Pulmonary artery endothelial cell (primary cell): ENCODE measurements at regions not wholly inside any gene's neighbourhood (a gene's known extent, or its start where the extent isn't known, plus 50 kb on each side); places are given as distances from the start of the nearest gene placed in this dataset.
A peak's percentile ranks its signal among the peaks of the same experiment; 100 is the strongest.

ENCODE experiments used
- DNase-seq: peaks from one replicate; pipeline ENCODE4 v3.0.0-alpha.2; 2011; ENCODE audit warnings: low read depth, low spot score

DNA sequence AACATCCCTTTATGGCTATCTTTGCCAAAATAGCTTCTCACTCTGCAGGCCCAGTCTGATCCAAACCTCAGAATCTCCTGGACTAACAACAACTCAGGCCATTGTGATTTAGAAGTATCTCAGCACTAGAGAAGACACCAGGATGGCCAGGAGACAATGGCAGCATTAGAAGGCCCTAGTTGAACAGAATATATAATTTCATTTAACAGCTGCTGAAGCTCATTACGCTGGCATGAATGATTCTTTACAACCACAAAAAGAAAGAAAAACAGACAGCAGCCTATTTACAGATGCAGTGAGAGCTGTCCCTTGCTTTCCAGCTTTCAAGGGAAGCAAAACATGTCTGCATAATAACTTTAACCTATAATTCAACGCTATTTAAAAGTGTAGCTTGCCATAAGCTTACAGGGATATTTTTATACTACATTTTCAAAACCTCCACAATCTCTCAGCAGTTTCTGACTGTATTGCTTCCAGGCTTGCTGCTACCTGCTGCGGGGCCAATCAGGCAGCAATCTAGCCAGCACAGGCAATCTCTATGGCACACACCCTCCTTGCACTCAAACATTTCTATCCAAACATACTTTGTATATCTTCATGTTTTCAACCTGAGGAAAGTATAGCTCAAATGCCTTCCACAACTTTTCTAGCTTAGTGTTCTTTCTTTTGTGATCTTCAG, 107.3 kb downstream of the OGFRL1 start:
- no peak for DNase-seq

GRCh38 chr6:71396410-71396801, 107.8 kb downstream of the OGFRL1 start:
- no peak for DNase-seq

GRCh38 chr6:71399279-71399678, 110.7 kb downstream of the OGFRL1 start:
- DNase-seq: no peak

DNA sequence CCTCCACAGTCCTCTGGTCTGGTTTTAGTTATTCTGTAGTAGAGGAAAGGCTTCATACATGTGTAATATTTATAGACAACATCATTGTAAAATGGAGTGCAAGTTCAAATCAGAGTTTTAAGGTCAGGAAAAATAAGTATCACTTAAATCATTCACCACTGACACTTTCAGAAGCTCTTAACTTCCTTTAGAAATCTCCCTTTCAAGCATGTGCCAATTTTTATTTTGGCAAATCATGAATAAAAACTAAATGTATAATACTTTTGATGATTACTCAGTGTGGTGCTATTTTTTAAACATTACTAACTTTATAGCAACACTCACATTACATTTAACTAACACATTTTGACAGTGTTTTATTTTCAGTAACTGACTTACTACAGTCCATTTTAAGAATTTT, 112.2 kb downstream of the OGFRL1 start:
- no peak for DNase-seq

- no peak for DNase-seq
Observed at GRCh38 chr6:71402096-71402495, 113.5 kb downstream of the OGFRL1 start.

DNA sequence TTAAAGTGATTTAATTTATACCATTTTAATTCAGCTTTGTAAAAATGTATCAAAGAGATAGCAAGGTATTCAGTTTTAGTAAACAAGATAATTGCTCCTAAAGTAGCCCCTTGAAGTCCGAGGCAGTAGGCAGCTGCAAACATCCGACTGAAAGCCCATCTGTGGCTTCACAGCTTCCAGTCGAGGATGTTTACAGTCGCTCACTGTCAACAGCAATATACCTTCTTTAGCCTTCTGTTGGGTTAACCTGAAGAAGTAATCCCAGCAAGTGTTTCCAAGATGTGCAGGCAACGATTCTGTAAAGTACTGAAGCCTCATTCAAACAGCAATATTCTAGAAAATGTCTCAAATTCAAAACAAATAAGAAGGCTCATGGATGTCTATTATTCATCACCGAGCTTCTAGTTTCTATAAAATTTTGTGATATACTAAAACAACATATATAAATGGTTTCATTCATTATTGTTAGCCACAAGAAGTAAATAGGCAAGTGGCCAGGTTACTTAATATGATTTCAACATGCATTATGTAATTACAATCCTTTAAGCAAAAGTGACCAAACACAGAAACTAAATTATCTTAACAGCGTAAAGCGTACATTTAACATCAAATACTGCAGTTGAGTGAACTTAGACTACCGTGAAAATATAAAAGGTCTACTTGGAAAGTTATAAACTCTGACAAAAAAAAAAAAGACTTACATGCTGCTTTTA, 115.0 kb downstream of the OGFRL1 start:
- no peak for DNase-seq

- DNase-seq: peak; percentile 84
Observed at GRCh38 chr6:71404145-71404966, 115.7 kb downstream of the OGFRL1 start.

DNA sequence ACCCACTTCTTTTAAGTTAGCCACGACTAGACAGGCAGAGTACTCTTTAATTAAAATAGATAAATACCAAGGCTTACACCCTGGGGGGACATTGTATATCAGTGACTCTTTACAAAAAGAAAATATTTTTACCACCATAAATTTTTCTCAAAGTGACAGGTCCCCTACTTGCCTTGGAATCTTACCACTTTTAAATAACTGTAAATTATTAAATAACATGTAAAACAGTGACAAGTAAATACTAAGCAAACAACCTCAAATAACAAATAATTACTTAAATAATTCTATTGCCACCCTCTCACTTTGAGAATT, 116.3 kb downstream of the OGFRL1 start:
- DNase-seq: no peak

DNA sequence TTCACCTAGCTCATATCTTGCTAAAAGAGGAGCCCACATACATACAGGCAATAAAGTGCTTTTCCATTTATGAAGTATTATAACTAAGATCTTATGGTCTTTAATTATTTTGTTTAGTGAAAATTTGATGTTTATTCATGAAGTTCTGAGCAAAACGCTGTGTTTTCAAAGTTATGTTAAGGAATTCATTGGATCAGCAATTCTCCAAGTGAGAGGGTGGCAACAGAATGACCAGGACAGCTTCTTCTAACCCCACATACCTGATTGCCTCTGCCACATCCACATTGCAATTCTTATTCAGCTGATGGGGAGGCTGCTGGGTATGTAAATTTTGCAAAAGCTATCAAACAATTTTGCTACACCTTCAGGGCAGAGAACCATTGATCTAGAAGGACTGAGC, 116.8 kb downstream of the OGFRL1 start:
- no peak for DNase-seq

DNA sequence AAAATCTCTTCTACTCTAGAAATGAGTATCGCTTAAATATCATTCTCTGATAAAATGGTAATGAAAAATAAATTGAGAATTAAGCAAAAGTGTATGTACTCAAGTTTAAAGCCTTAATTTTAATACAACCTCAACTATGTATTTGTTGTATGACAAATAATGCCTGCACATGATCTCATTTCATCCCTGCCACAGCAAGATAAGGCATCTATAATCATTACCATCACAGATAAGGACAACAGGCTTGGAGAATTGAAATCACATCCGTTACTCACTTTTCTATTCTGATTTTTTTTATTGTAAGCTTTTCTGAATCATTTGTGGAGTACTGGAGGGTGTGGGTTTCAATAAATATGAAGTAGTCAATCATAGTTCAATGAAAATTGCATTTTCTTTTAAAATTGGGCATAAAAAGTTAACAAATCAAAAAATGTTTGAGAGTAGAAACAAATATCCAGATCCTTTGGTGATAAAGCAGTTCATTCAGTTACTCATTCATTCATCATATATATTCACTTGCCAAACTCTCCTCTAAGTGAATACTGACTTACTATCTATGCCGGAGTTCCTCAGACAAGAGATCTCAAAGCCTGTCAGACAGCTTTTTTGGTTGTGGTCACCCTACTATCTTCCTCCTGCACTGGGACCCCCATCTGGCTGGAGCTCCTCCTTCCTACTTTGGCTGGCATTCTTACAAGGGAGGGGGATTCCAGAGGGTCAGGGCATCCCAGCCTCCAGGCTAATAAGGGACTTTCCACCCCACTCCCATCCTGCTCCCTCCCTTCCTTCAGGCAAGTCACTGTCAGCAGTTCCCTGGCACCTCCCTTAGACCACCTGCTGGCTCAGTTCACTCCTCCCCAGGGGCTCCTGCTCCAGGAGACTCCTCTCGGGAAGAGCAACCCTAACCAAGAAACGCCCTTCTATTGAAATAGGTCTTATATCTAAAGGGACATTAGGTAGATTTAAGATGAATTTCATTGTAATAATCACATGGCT, 118.6 kb downstream of the OGFRL1 start:
- DNase-seq: no peak

GRCh38 chr6:71408787-71409723, 120.4 kb downstream of the OGFRL1 start:
- DNase-seq: no peak

GRCh38 chr6:71410164-71410566, 121.6 kb downstream of the OGFRL1 start:
- no peak for DNase-seq

GRCh38 chr6:71410681-71411080, 122.1 kb downstream of the OGFRL1 start:
- no peak for DNase-seq

DNA sequence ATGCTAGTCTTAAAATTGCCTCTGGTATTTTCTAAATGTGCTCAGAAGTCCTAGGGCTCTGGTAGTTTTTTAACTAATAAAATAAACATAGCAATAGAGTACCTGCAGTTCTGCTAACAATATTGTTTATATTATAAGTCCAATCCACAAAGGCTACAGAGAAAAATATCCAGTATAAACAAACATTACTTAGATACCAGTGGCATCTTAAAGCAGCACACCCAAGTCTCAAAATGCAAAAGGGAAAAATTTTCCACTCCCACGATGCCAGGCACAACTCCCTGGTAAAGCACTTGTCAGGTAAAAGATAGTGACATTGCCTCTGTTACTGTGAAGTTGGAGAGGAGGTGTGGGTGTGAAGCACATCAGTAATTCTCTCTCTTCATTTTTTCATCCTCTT, 123.3 kb downstream of the OGFRL1 start:
- no peak for DNase-seq

DNA sequence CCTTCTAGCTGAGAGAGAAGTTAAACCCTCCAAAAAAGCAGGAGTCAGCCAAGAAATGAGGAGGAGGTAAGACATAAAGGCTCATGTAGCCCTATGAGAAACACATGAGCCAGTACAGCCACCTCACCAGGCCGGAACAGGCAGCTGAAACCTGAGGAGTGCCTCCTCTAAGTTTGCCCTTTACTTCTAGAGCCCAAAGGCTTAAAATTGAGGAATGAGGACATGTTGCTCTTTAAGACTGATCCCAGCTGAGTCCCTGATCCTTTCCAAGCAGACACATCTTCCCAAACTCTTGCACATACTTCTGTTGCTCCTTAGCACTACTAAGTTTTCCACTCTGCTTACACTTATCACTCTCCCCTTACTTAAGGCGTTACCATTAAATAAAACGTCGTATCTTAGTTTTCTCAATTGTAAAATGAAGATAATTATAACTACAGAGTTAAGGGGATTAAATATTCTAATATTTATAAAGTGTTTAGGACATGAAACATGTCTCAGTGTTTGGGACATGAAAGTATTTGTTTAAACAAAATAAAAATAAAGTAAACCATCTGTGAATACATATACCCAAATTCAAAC, 124.0 kb downstream of the OGFRL1 start:
- no peak for DNase-seq

GRCh38 chr6:71414486-71414885, 125.9 kb downstream of the OGFRL1 start:
- no peak for DNase-seq

DNA sequence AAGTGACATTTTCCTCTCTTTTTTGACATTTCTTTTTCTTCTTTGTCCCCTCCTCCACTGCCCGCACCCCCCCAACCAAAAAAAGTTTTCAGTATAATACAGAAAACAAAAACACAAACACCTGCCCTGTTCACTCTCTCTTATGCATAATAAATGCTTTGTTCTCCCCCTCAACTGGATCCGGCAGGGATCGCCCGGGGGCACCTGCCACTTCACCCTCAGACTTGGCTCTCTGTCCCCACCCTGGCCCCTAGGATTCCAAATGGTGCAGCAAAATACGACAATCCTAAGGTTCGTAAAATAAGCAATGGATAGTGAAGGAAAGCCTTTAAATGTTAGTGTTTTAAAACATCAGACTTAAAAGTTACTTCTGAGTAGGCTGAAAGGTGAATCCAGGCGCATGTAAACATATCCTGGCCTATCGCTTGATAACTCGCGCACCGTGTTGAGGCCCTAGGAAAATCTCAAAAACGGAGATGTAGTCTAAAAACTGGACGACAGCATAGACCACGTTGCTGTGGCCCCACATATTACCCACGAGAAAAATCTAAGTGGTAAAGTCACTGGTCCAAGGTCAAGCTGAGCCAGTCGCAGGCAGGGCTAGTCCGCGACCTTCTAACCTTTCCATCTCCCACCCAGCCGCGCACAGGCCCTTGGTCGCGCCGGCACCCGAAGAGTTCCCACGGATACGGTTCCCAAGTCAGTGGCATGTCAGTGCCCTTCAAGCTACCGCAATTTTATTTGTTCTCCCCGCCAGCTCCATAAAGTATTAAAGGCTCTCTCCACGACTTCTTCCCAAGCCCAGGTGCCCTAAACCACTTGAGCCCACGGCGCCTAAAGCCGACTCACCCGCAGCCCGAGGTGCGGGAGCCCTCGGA, 130.8 kb downstream of the OGFRL1 start:
- no peak for DNase-seq

DNA sequence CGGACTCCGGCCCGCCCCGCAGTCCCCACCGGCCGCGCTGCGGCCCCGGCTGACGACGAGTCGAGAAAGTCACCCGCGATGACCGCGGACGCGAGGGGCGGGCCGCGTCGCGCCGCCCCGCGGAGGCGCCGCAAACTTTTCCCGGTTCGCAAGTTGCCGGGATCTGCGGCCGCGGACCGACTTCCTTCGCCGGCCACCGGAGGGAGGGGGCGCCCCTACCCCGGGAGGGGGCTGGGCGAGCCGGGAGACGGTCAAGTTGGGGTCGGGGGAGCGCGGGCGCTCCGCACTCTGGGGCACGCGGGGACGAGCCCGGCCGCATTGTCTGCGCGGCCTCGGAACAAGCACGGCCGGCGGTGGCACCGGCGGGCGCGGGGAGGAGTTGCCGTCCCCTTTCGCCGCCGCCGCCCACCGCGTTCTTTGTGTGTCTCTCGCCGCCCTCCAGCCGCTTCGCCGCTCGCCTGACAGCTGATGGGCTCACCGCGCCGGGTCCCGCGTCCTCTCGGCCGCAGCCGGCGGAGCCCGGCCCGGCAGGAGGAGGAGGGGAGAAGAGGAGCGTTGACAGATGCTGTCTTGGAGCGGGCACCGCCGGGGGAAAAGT, 131.6 kb downstream of the OGFRL1 start:
- DNase-seq: no peak
